Gastrocnemius medialis (tissue), 4 donors: ENCODE measurements at regions not wholly inside any gene's neighbourhood (a gene's known extent, or its start where the extent isn't known, plus 50 kb on each side); places are given as distances from the start of the nearest gene placed in this dataset.

Source experiments
- POLR2A ChIP-seq, 2 donors: fragments of 450-650 bp; IDR thresholded peaks; one replicate each; pipeline ENCODE4 v1.6.1; 2017; ENCODE audit warnings: antibody characterized with exemption in 2 of 2, mild to moderate bottlenecking in 2 of 2, moderate library complexity in 2 of 2
- TF ChIP-seq, protein P1 (sequence below), 5 experiments: fragments of 450-650 bp in 3 of 5; fragments of 200-600 bp in 2 of 5; sonication (generic) in 2 of 5; IDR thresholded peaks in 4 of 5; conservative IDR thresholded peaks in 1 of 5; 1 replicate in 4 of 5; 2 replicates in 1 of 5; pipeline ENCODE4 v1.5.1; 2016 to 2019; ENCODE audit warnings: antibody characterized with exemption in 5 of 5, mild to moderate bottlenecking in 3 of 5, moderate library complexity in 3 of 5

DNA sequence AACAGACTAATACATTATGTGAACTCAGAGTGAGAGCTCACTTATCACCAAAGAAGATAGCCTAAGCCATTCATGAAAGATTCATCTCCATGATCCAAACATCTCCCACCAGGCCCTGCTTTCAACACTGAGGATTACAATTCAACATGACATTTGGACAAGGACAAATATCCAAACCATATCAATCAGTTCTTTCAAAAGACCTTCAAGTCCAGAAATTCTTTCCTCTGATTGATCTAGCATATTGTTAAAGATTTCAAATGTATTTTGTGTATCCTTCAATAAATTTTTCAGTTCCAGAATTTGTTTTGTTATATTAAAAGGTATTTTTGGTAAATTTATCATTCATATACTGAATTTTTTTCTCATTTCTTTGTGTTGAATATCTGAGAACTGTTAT lies 1055.8 kb downstream of the SLC6A15 start:
- TF ChIP-seq POLR2A (IDR thresholded peaks at IDR 0.05): no peak
- TF ChIP-seq, protein P1, sequence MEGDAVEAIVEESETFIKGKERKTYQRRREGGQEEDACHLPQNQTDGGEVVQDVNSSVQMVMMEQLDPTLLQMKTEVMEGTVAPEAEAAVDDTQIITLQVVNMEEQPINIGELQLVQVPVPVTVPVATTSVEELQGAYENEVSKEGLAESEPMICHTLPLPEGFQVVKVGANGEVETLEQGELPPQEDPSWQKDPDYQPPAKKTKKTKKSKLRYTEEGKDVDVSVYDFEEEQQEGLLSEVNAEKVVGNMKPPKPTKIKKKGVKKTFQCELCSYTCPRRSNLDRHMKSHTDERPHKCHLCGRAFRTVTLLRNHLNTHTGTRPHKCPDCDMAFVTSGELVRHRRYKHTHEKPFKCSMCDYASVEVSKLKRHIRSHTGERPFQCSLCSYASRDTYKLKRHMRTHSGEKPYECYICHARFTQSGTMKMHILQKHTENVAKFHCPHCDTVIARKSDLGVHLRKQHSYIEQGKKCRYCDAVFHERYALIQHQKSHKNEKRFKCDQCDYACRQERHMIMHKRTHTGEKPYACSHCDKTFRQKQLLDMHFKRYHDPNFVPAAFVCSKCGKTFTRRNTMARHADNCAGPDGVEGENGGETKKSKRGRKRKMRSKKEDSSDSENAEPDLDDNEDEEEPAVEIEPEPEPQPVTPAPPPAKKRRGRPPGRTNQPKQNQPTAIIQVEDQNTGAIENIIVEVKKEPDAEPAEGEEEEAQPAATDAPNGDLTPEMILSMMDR (IDR thresholded peaks at IDR 0.05 in 4 of 5, conservative IDR thresholded peaks at IDR 0.05 in 1 of 5): no peak
